ENCODE measurements at regions not wholly inside any gene's neighbourhood (a gene's known extent, or its start where the extent isn't known, plus 50 kb on each side); places are given as distances from the start of the nearest gene placed in this dataset.

GRCh38 chr4:108337923-108338322, 169.2 kb upstream of the LEF1 start:
- no peaks in the 10 kb centered on the region for H3K36me3 ChIP-seq (ENCODE audit: insufficient read depth in 1 of 2, low read depth in 1 of 2)
- H3K27me3 ChIP-seq (ENCODE audit: insufficient read depth in 3 of 3, low read length in 2 of 3), result no peaks in the 10 kb centered on the region
- H3K4me1 ChIP-seq, result no peaks in the 10 kb centered on the region
- H3K9me3 ChIP-seq, result no peaks in the 10 kb centered on the region
- no peak for ATAC-seq
- no peak overlapping the region for H3K4me3 ChIP-seq
- H3K27ac ChIP-seq, result no peak overlapping the region
- WGBS, 3 donors, result 50 to 55% (median 52%) methylated on average over 1 of the region's 1 CpG
- no peak for TF ChIP-seq CTCF (IDR thresholded peaks at IDR 0.05)
- no peak for DNase-seq
- intact Hi-C loops (cut with DNase I), result no loop called here

GRCh38 chr4:108336076-108336475, 167.3 kb upstream of the LEF1 start:
- no peak for TF ChIP-seq CTCF (IDR thresholded peaks at IDR 0.05)
- DNase-seq, result no peak
- Histone ChIP-seq H3K4me1 (no peaks in the 10 kb centered on the region), H3K9me3 (no peaks in the 10 kb centered on the region), H3K27ac (no peak overlapping the region), H3K4me3 (no peak overlapping the region), H3K27me3 (ENCODE audit: insufficient read depth in 3 of 3, low read length in 2 of 3) (no peaks in the 10 kb centered on the region), H3K36me3 (ENCODE audit: insufficient read depth in 1 of 2, low read depth in 1 of 2) (no peaks in the 10 kb centered on the region)
- no peak for ATAC-seq
- intact Hi-C loops (cut with DNase I), result no loop called here

GRCh38 chr4:108335081-108335480, 166.3 kb upstream of the LEF1 start:
- Histone ChIP-seq H3K4me3 (no peak overlapping the region), H3K36me3 (ENCODE audit: insufficient read depth in 1 of 2, low read depth in 1 of 2) (no peaks in the 10 kb centered on the region), H3K4me1 (no peaks in the 10 kb centered on the region), H3K9me3 (no peaks in the 10 kb centered on the region), H3K27me3 (ENCODE audit: insufficient read depth in 3 of 3, low read length in 2 of 3) (no peaks in the 10 kb centered on the region), H3K27ac (no peak overlapping the region)
- DNase-seq (no peak), ATAC-seq (no peak)
- 68 to 75% (median 74%) methylated on average over 7 of the region's 7 CpGs for WGBS, 3 donors
- no peak for TF ChIP-seq CTCF (IDR thresholded peaks at IDR 0.05)
- intact Hi-C loops (cut with DNase I), result no loop called here

GRCh38 chr4:108334031-108334430, 165.3 kb upstream of the LEF1 start:
- TF ChIP-seq CTCF (IDR thresholded peaks at IDR 0.05), result no peak
- intact Hi-C loops (cut with DNase I), result no loop called here
- no peaks in the 10 kb centered on the region for H3K36me3 ChIP-seq (ENCODE audit: insufficient read depth in 1 of 2, low read depth in 1 of 2)
- no peaks in the 10 kb centered on the region for H3K9me3 ChIP-seq
- ATAC-seq, result no peak
- WGBS, 3 donors, result 86 to 89% (median 87%) methylated on average over 6 of the region's 6 CpGs
- no peak overlapping the region for H3K4me3 ChIP-seq
- H3K27ac ChIP-seq, result no peak overlapping the region
- H3K4me1 ChIP-seq, result no peaks in the 10 kb centered on the region
- DNase-seq, result no peak
- no peaks in the 10 kb centered on the region for H3K27me3 ChIP-seq (ENCODE audit: insufficient read depth in 3 of 3, low read length in 2 of 3)

- no peak overlapping the region for H3K4me3 ChIP-seq
- no peaks in the 10 kb centered on the region for H3K36me3 ChIP-seq (ENCODE audit: insufficient read depth in 1 of 2, low read depth in 1 of 2)
- H3K4me1 ChIP-seq, result no peaks in the 10 kb centered on the region
- TF ChIP-seq CTCF (IDR thresholded peaks at IDR 0.05), result no peak
- ATAC-seq, result no peak
- intact Hi-C loops (cut with DNase I), result no loop called here
- WGBS, 3 donors, result 71 to 77% (median 72%) methylated on average over 7 of the region's 7 CpGs
- no peak overlapping the region for H3K27ac ChIP-seq
- DNase-seq, result no peak
- H3K27me3 ChIP-seq (ENCODE audit: insufficient read depth in 3 of 3, low read length in 2 of 3), result no peaks in the 10 kb centered on the region
- no peaks in the 10 kb centered on the region for H3K9me3 ChIP-seq
These were observed 164.7 kb upstream of the LEF1 start for GRCh38 chr4:108333353-108333942.

Measured in psoas muscle (tissue), 7 donors.